H1 (cell line): ENCODE measurements at regions not wholly inside any gene's neighbourhood (a gene's known extent, or its start where the extent isn't known, plus 50 kb on each side); places are given as distances from the start of the nearest gene placed in this dataset.

Source experiments
- CTCF ChIA-PET: fragments of 300-600 bp; sonication (Branson Sonifier 250); formaldehyde crosslinking; loops from one replicate; lab custom pipeline; 2021; ENCODE audit not compliant: partially characterized antibody; lab: Charles Lee
- POLR2A ChIA-PET: fragments of 300-600 bp; sonication (Branson Sonifier 250); formaldehyde crosslinking; loops from one replicate; lab custom pipeline; 2021; ENCODE audit warnings: inconsistent platforms; ENCODE audit not compliant: partially characterized antibody; lab: Charles Lee
- DNase-seq, 2 experiments: peaks; one replicate each; pipeline versions ENCODE4 v3.0.0 to v3.0.0-alpha.2; 2010 to 2022; ENCODE audit warnings: low spot score in 2 of 2, low read depth in 1 of 2, mixed read lengths in 1 of 2
- FAIRE-seq: peaks from 2 replicates; lab custom pipeline; 2011; peaks lifted over from hg19 to GRCh38; lab: Jason Lieb, UNC
- H2AFZ ChIP-seq: 2 replicates; pipeline ENCODE4 v1.8.1; 2012; ENCODE audit warnings: low read length, inconsistent platforms
- H2AK5ac ChIP-seq: 2 replicates; pipeline ENCODE4 v1.6.1; 2013; ENCODE audit warnings: low read depth, low read length
- H2BK120ac ChIP-seq: replicated peaks from 2 replicates; pipeline ENCODE3; 2013; ENCODE audit warnings: low read depth, low read length, inconsistent platforms
- H2BK12ac ChIP-seq: 2 replicates; pipeline ENCODE4 v1.6.1; 2013; ENCODE audit warnings: low read depth, low read length
- H2BK15ac ChIP-seq: 2 replicates; pipeline ENCODE4 v1.6.1; 2013; ENCODE audit warnings: low read length
- H2BK20ac ChIP-seq: 2 replicates; pipeline ENCODE4 v1.6.1; 2013; ENCODE audit warnings: low read length
- H2BK5ac ChIP-seq: 2 replicates; pipeline ENCODE4 v1.6.1; 2013; ENCODE audit warnings: low read depth, low read length
- H3K14ac ChIP-seq: 2 replicates; pipeline ENCODE4 v1.6.1; 2013; ENCODE audit warnings: inconsistent platforms; ENCODE audit not compliant: insufficient read length
- H3K18ac ChIP-seq: 2 replicates; pipeline ENCODE4 v1.6.1; 2013; ENCODE audit warnings: low read length; ENCODE audit errors: extremely low read depth
- H3K23ac ChIP-seq: 2 replicates; pipeline ENCODE4 v1.6.1; 2013; ENCODE audit warnings: inconsistent platforms; ENCODE audit not compliant: insufficient read length
- H3K23me2 ChIP-seq: 2 replicates; pipeline ENCODE4 v1.6.1; 2013; ENCODE audit warnings: low read depth, low read length
- H3K27ac ChIP-seq: 2 replicates; pipeline ENCODE4 v1.6.1; 2011; ENCODE audit warnings: low read depth, low read length, inconsistent platforms
- H3K27me3 ChIP-seq, 4 experiments: replicated peaks in 1 of 4; 1 replicate in 1 of 4; 2 replicates in 3 of 4; pipeline versions ENCODE4 v1.6.1 to v1.8.1; 2011 to 2013; ENCODE audit warnings: low read length in 3 of 4, mild to moderate bottlenecking in 3 of 4, inconsistent platforms in 2 of 4, mixed read lengths in 2 of 4, moderate library complexity in 1 of 4; ENCODE audit not compliant: control insufficient read depth in 3 of 4, insufficient read depth in 3 of 4; ENCODE audit errors: extremely low read depth in 1 of 4
- H3K36me3 ChIP-seq, 4 experiments: 2 replicates each; pipeline versions ENCODE4 v1.6.1 to v1.8.1; 2011 to 2013; ENCODE audit warnings: mild to moderate bottlenecking in 4 of 4, low read length in 3 of 4, moderate library complexity in 2 of 4, control low read depth in 1 of 4, inconsistent platforms in 1 of 4; ENCODE audit not compliant: insufficient read depth in 4 of 4, control insufficient read depth in 2 of 4
- H3K4ac ChIP-seq: replicated peaks from 2 replicates; pipeline ENCODE3; 2013; ENCODE audit warnings: low read length, low read depth, mixed read lengths, inconsistent platforms; ENCODE audit not compliant: insufficient read length
- H3K4me1 ChIP-seq, 4 experiments: replicated peaks in 1 of 4; 1 replicate in 1 of 4; 2 replicates in 3 of 4; pipeline versions ENCODE4 v1.6.1 to v1.8.1; 2011 to 2013; ENCODE audit warnings: low read length in 3 of 4, inconsistent platforms in 2 of 4, mixed read lengths in 1 of 4; ENCODE audit not compliant: insufficient read depth in 4 of 4, control insufficient read depth in 3 of 4
- H3K4me2 ChIP-seq, 2 experiments: 2 replicates each; pipeline versions ENCODE4 v1.6.1 to v1.8.1; 2011 to 2013; ENCODE audit warnings: low read depth in 2 of 2, low read length in 2 of 2, control low read depth in 1 of 2, inconsistent platforms in 1 of 2, mild to moderate bottlenecking in 1 of 2; ENCODE audit not compliant: insufficient read depth in 1 of 2
- H3K4me3 ChIP-seq, 4 experiments: fragments of 200-600, 300-600 bp in 1 of 4; sonication (generic), shearing (Covaris generic), sonication (Bioruptor Twin) in 1 of 4; 2 replicates each; pipeline versions ENCODE4 v1.5.1 to v1.8.1; 2011 to 2016; ENCODE audit warnings: low read length in 4 of 4, low read depth in 3 of 4, control low read depth in 2 of 4, inconsistent platforms in 2 of 4, mild to moderate bottlenecking in 2 of 4, mixed read lengths in 1 of 4, moderate library complexity in 1 of 4; ENCODE audit not compliant: insufficient read depth in 2 of 4; ENCODE audit errors: extremely low read depth in 1 of 4
- H3K56ac ChIP-seq: replicated peaks from 2 replicates; pipeline ENCODE3; 2013; ENCODE audit warnings: low read depth, mild to moderate bottlenecking, mixed read lengths, low read length, inconsistent platforms; ENCODE audit not compliant: insufficient read length
- H3K79me1 ChIP-seq: 2 replicates; pipeline ENCODE4 v1.6.1; 2013; ENCODE audit warnings: low read depth, low read length, control low read depth
- H3K79me2 ChIP-seq, 2 experiments: 2 replicates each; pipeline versions ENCODE4 v1.6.1 to v1.8.1; 2012 to 2013; ENCODE audit warnings: low read length in 2 of 2, mild to moderate bottlenecking in 2 of 2, inconsistent platforms in 1 of 2; ENCODE audit not compliant: insufficient read depth in 2 of 2, control insufficient read depth in 1 of 2
- H3K9ac ChIP-seq, 4 experiments: replicated peaks in 1 of 4; 1 replicate in 1 of 4; 2 replicates in 3 of 4; pipeline versions ENCODE4 v1.6.1 to v1.8.1; 2011 to 2013; ENCODE audit warnings: low read depth in 3 of 4, low read length in 3 of 4, control low read depth in 2 of 4, mild to moderate bottlenecking in 2 of 4, moderate library complexity in 2 of 4, inconsistent platforms in 1 of 4; ENCODE audit errors: extremely low read depth in 1 of 4
- H3K9me3 ChIP-seq, 2 experiments: 2 replicates each; pipeline versions ENCODE4 v1.6.1 to v1.8.1; 2012 to 2013; ENCODE audit warnings: mild to moderate bottlenecking in 2 of 2, moderate library complexity in 2 of 2, control low read depth in 1 of 2, inconsistent platforms in 1 of 2, low read depth in 1 of 2, low read length in 1 of 2, mixed read lengths in 1 of 2; ENCODE audit not compliant: insufficient read depth in 2 of 2
- H4K20me1 ChIP-seq, 2 experiments: replicated peaks in 1 of 2; 2 replicates each; pipeline versions ENCODE3 to v1.8.1; 2011 to 2013; ENCODE audit warnings: inconsistent platforms in 2 of 2, low read length in 2 of 2, mild to moderate bottlenecking in 1 of 2; ENCODE audit not compliant: insufficient read depth in 2 of 2, control insufficient read depth in 1 of 2
- H4K5ac ChIP-seq: 2 replicates; pipeline ENCODE4 v1.6.1; 2013; ENCODE audit warnings: low read length, low read depth, mixed read lengths, inconsistent platforms; ENCODE audit not compliant: insufficient read length
- H4K8ac ChIP-seq: 2 replicates; pipeline ENCODE4 v1.8.0; 2013; ENCODE audit warnings: mild to moderate bottlenecking, moderate library complexity, low read length, inconsistent platforms; ENCODE audit not compliant: insufficient read depth; ENCODE audit errors: extremely low read depth
- H4K91ac ChIP-seq: replicated peaks from 2 replicates; pipeline ENCODE3; 2013; ENCODE audit warnings: low read length, mixed read lengths, inconsistent platforms; ENCODE audit not compliant: insufficient read length
- ASH2L ChIP-seq: fragments of 200-600, 300-600 bp; sonication (generic); IDR thresholded peaks from one replicate; pipeline ENCODE4 v1.7.1; 2017; ENCODE audit warnings: low read length
- CREB1 ChIP-seq: IDR thresholded peaks from 2 replicates; pipeline ENCODE4 v1.6.1; 2012; ENCODE audit warnings: inconsistent platforms
- KDM4A ChIP-seq: IDR thresholded peaks from one replicate; pipeline ENCODE4 v1.7.1; 2012; ENCODE audit warnings: low read depth, mild to moderate bottlenecking, moderate library complexity, low read length, inconsistent platforms; ENCODE audit not compliant: severe bottlenecking
- NRF1 ChIP-seq: IDR thresholded peaks from 2 replicates; pipeline ENCODE4 v1.6.1; 2011; ENCODE audit warnings: mild to moderate bottlenecking, low read depth, low read length, improper control_type of control experiment
- POLR2A ChIP-seq, 2 experiments: IDR thresholded peaks; 1 replicate in 1 of 2; 2 replicates in 1 of 2; pipeline ENCODE4 v1.6.1; 2011; ENCODE audit warnings: low read depth in 2 of 2, low read length in 2 of 2, mild to moderate bottlenecking in 2 of 2; ENCODE audit errors: control extremely low read depth in 1 of 2
- SP1 ChIP-seq: IDR thresholded peaks from 2 replicates; pipeline ENCODE4 v1.6.1; 2011; ENCODE audit warnings: low read depth, low read length
- SRF ChIP-seq: IDR thresholded peaks from 2 replicates; pipeline ENCODE4 v1.6.1; 2011; ENCODE audit warnings: mild to moderate bottlenecking, low read depth, low read length, moderate library complexity
- TAF7 ChIP-seq: optimal IDR thresholded peaks from 2 replicates; pipeline ENCODE3; 2011; ENCODE audit warnings: low read depth, mild to moderate bottlenecking, inconsistent platforms, low read length, moderate library complexity, borderline replicate concordance
- TBP ChIP-seq: IDR thresholded peaks from 2 replicates; pipeline ENCODE4 v1.6.1; 2011; ENCODE audit warnings: low read depth, low read length, improper control_type of control experiment
- WGBS, 2 experiments: shearing (Covaris generic) in 1 of 2; methylation state at CpG; one replicate each; pipeline versions ENCODE4 v1.1.6 to v1.1.7; 2013 to 2015; ENCODE audit warnings: low lambda C conversion rate in 2 of 2, mixed read lengths in 2 of 2, inconsistent platforms in 1 of 2, low coverage in 1 of 2, missing lambda C conversion rate in 1 of 2; ENCODE audit not compliant: insufficient replicate concordance in 2 of 2, insufficient coverage in 1 of 2, insufficient read length in 1 of 2; ENCODE audit errors: extremely low coverage in 1 of 2, missing lambda C conversion rate in 1 of 2; 5-methylcytosine and 5-hydroxymethylcytosine counted together
- TF ChIP-seq, protein P1 (sequence below): IDR thresholded peaks from 2 replicates; pipeline ENCODE4 v1.6.1; 2011; ENCODE audit warnings: low read length, improper control_type of control experiment

DNA sequence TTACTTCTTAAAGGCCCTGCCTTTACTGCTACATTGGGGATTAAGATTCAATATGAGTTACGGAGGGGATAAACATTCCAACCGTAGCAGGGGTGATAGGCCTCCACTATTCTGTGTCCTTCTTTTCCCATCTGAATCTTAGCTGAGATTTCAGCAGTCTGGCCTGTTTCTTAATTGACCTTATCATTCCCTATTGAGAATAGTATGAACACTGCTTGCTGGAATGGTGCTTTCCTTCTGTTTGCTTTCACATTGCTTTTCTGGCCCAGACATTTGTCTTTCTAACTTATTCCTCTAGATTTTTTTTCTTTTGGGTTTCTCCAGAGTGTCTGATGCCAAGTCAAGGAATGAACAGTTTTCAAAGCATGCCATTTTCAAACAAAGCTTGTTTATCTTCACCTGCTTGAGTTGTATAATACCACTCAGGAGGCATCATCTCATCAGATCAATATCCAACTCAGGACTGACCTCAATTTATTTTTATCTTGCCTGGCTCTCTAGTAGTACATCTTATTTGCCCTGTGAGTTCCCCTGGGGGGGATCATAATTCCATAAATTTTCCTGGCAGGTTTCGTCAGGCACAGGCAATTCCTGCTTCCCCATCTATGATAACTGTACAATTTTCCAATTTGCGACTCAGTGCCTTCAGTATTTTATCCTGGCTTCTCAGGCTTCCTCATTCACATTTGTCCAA lies 161.1 kb upstream of the STT3B start:
- TF ChIP-seq POLR2A (IDR thresholded peaks at IDR 0.05; ENCODE audit: control extremely low read depth in 1 of 2, low read depth in 2 of 2, low read length in 2 of 2) (no peak), TAF7 (no peak), ASH2L (no peak), SRF (no peak), SP1 (no peak), NRF1 (no peak), CREB1 (no peak), TBP (no peak), KDM4A (no peak)
- TF ChIP-seq, protein P1, sequence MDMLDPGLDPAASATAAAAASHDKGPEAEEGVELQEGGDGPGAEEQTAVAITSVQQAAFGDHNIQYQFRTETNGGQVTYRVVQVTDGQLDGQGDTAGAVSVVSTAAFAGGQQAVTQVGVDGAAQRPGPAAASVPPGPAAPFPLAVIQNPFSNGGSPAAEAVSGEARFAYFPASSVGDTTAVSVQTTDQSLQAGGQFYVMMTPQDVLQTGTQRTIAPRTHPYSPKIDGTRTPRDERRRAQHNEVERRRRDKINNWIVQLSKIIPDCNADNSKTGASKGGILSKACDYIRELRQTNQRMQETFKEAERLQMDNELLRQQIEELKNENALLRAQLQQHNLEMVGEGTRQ, result no peak
- TF ChIP-seq, all 59 proteins: peak for 0
- H2BK15ac ChIP-seq, result no peak overlapping the region

More for the DNA sequence above, 161.1 kb upstream of the STT3B start:
- Histone ChIP-seq H3K14ac (no peak overlapping the region), H2BK20ac (no peak overlapping the region), H4K5ac (no peak overlapping the region), H3K56ac (no peak overlapping the region), H3K4ac (no peak overlapping the region), H4K8ac (no peak overlapping the region), H2AK5ac (no peak overlapping the region), H2BK120ac (no peak overlapping the region), H2BK5ac (no peak overlapping the region), H3K27ac (no peak overlapping the region), H2AFZ (no peak overlapping the region), H3K23me2 (no peaks in the 10 kb centered on the region), H3K4me2 (no peak overlapping the region), H2BK12ac (no peak overlapping the region), H3K36me3 (no peaks in the 10 kb centered on the region), H3K79me2 (no peaks in the 10 kb centered on the region), H3K23ac (no peak overlapping the region), H3K4me3 (no peak overlapping the region), H3K9me3 (no peaks in the 10 kb centered on the region), H3K18ac (no peak overlapping the region), H3K4me1 (no peaks in the 10 kb centered on the region), H4K20me1 (no peaks in the 10 kb centered on the region), H3K9ac (no peak overlapping the region), H4K91ac (no peak overlapping the region), H3K79me1 (no peaks in the 10 kb centered on the region), H3K27me3 (no peaks in the 10 kb centered on the region)
- CTCF ChIA-PET, result no interaction called here
- POLR2A ChIA-PET, result interaction anchor here (1.4 kb wide), 1 partner anchor 15 kb away, joined by 3 read pairs; no protein-coding TSS in a partner anchor
- WGBS, 2 experiments, result 90% methylated on average over 4 of the region's 4 CpGs; no CpG with 5 or more reads in 1 of the 2 experiments
- FAIRE-seq (no peak), DNase-seq (no peak)
